BLaER1 (cell line): ENCODE measurements at regions not wholly inside any gene's neighbourhood (a gene's known extent, or its start where the extent isn't known, plus 50 kb on each side); places are given as distances from the start of the nearest gene placed in this dataset.
A peak's percentile ranks its signal among the peaks of the same experiment; 100 is the strongest.

ENCODE experiments used
- H3K27ac ChIP-seq: shearing (Covaris generic); formaldehyde crosslinking; 2 replicates; pipeline ENCODE4 v1.8.1; 2022
- H3K27me3 ChIP-seq: shearing (Covaris generic); formaldehyde crosslinking; 2 replicates; pipeline ENCODE4 v1.8.1; 2022
- H3K36me3 ChIP-seq: shearing (Covaris generic); formaldehyde crosslinking; 2 replicates; pipeline ENCODE4 v1.8.1; 2022
- H3K4me1 ChIP-seq: shearing (Covaris generic); formaldehyde crosslinking; 2 replicates; pipeline ENCODE4 v1.8.1; 2022
- H3K4me2 ChIP-seq: shearing (Covaris generic); formaldehyde crosslinking; 2 replicates; pipeline ENCODE4 v1.8.1; 2022
- H3K4me3 ChIP-seq: shearing (Covaris generic); formaldehyde crosslinking; 2 replicates; pipeline ENCODE4 v1.8.1; 2022
- H3K9ac ChIP-seq: shearing (Covaris generic); formaldehyde crosslinking; 2 replicates; pipeline ENCODE4 v1.8.1; 2022
- H3K9me3 ChIP-seq: shearing (Covaris generic); formaldehyde crosslinking; 2 replicates; pipeline ENCODE4 v1.8.1; 2022
- H4K20me1 ChIP-seq: shearing (Covaris generic); formaldehyde crosslinking; 2 replicates; pipeline ENCODE4 v1.8.1; 2022
- Cebpa-rat ChIP-seq: shearing (Covaris generic); IDR thresholded peaks from 2 replicates; pipeline ENCODE4 v1.8.1; 2022

DNA sequence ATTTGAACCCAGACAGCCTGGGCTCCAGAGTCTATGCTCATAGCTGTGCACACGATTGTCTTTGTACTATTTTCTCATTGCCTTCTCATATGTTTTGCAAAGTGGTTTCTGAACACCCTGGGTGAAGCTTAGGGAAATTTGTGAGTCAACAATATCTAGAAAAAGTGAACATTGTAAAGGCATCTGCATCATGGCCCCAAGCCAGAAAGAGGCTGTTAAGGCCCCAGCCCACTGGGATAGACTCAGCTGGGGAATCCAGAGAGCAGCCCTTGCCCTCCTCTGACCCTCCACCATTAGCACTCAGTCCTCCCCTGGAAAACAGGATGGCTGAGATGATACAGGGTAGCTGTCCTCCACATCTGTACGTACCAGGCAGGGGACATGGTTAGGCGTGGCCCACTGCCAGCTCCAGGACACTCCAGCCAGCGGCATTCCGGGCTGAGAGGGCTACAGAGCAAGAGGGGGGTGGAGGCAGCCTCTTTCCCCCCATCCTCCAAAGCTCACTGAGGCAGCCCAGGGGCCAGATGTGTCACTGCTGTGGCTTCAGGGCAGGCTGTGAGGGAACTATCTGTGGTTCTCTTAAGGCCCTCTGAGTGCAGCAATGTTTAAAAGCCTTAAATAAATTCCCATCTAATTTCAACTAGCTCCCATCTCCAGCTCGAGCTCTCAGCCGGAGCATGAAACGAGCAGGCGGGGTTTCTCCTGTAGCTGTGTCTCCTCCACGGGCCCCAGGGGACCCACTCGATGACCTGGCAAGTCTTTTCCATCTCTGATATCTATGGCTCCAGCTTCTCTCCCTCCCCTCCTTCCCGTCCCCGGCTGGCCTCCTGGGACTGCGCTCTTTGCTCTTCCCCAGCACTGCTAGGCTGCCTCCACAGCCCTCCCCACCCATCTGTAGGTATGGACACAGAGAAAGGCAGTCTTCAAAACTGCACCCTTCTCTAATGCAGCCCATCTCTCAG is 209.4 kb upstream of the LRFN2 start:
- H3K27me3 ChIP-seq, result no peaks in the 10 kb centered on the region
- H3K9ac ChIP-seq, result 0 out of 2 replicates have a peak overlapping the region, but pooled peaks have one; percentile 5
- H3K36me3 ChIP-seq, result no peaks in the 10 kb centered on the region
- peak overlapping the region; percentile 58 for H3K4me2 ChIP-seq
- peaks cover 14% of the 10 kb centered on the region for H3K4me1 ChIP-seq
- TF ChIP-seq Cebpa-rat, result no peak
- peak overlapping the region; percentile 20; the same call in 1 of the 2 replicates for H3K27ac ChIP-seq
- H3K4me3 ChIP-seq, result no peak overlapping the region
- no peaks in the 10 kb centered on the region for H4K20me1 ChIP-seq
- H3K9me3 ChIP-seq, result no peaks in the 10 kb centered on the region

GRCh38 chr6:40794586-40794985 is 207.4 kb upstream of the LRFN2 start:
- Histone ChIP-seq H3K27ac (no peak overlapping the region), H3K9me3 (no peaks in the 10 kb centered on the region), H3K4me2 (no peak overlapping the region), H3K27me3 (no peaks in the 10 kb centered on the region), H3K4me3 (no peak overlapping the region), H3K4me1 (peaks cover 14% of the 10 kb centered on the region), H3K9ac (no peak overlapping the region), H4K20me1 (no peaks in the 10 kb centered on the region), H3K36me3 (no peaks in the 10 kb centered on the region)
- no peak for TF ChIP-seq Cebpa-rat

GRCh38 chr6:40792183-40792582 is 205.0 kb upstream of the LRFN2 start:
- no peak for TF ChIP-seq Cebpa-rat
- H3K27me3 ChIP-seq, result no peaks in the 10 kb centered on the region

GRCh38 chr6:40791004-40791403 is 203.8 kb upstream of the LRFN2 start:
- Histone ChIP-seq H3K4me1 (peaks cover 12% of the 10 kb centered on the region), H3K27me3 (no peaks in the 10 kb centered on the region), H3K9ac (no peak overlapping the region), H4K20me1 (no peaks in the 10 kb centered on the region), H3K9me3 (no peaks in the 10 kb centered on the region), H3K4me3 (no peak overlapping the region), H3K4me2 (no peak overlapping the region), H3K27ac (no peak overlapping the region), H3K36me3 (no peaks in the 10 kb centered on the region)
- TF ChIP-seq Cebpa-rat, result no peak

More at GRCh38 chr6:40792183-40792582, 205.0 kb upstream of the LRFN2 start:
- Histone ChIP-seq H3K4me2 (no peak overlapping the region), H3K4me3 (no peak overlapping the region), H3K4me1 (peaks cover 24% of the 10 kb centered on the region), H3K9me3 (no peaks in the 10 kb centered on the region), H3K27ac (no peak overlapping the region), H3K36me3 (no peaks in the 10 kb centered on the region), H3K9ac (no peak overlapping the region), H4K20me1 (no peaks in the 10 kb centered on the region)

- Histone ChIP-seq H3K27ac (no peak overlapping the region), H3K4me1 (peaks cover 11% of the 10 kb centered on the region), H3K9ac (no peak overlapping the region), H3K4me3 (no peak overlapping the region), H3K9me3 (no peaks in the 10 kb centered on the region), H4K20me1 (no peaks in the 10 kb centered on the region), H3K4me2 (peak overlapping the region; percentile 43), H3K27me3 (no peaks in the 10 kb centered on the region), H3K36me3 (no peaks in the 10 kb centered on the region)
- TF ChIP-seq Cebpa-rat, result no peak
Measured at GRCh38 chr6:40788661-40789655, 201.8 kb upstream of the LRFN2 start.

DNA sequence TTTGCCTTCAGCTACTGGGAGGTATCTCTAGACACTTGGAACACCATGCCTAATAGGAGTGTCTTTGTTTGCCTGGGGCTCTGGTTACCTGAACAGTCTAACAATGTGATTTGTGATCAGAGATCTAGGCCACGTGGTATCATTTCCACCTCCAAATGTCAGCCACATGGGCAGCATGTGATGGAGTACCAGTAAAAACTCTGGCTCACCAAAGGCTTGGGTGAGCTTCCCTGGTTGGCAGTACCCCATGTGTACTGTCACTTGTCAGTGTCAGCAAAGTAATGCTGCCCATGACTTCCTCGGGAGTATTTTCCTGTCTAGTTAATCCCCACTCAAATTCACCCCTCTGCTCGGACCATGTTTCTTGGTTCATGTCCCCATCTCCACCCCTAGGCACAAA is 195.2 kb upstream of the LRFN2 start:
- Histone ChIP-seq H3K4me3 (no peak overlapping the region), H3K27ac (no peak overlapping the region), H3K27me3 (no peaks in the 10 kb centered on the region), H3K9ac (no peak overlapping the region), H3K36me3 (no peaks in the 10 kb centered on the region), H4K20me1 (no peaks in the 10 kb centered on the region), H3K4me2 (no peak overlapping the region), H3K4me1 (no peaks in the 10 kb centered on the region), H3K9me3 (no peaks in the 10 kb centered on the region)
- TF ChIP-seq Cebpa-rat, result no peak

GRCh38 chr6:40780637-40781036 is 193.5 kb upstream of the LRFN2 start:
- Histone ChIP-seq H3K4me3 (no peak overlapping the region), H3K27me3 (no peaks in the 10 kb centered on the region), H3K9me3 (no peaks in the 10 kb centered on the region), H4K20me1 (no peaks in the 10 kb centered on the region), H3K4me1 (no peaks in the 10 kb centered on the region), H3K36me3 (no peaks in the 10 kb centered on the region), H3K9ac (no peak overlapping the region), H3K4me2 (no peak overlapping the region), H3K27ac (no peak overlapping the region)
- no peak for TF ChIP-seq Cebpa-rat

DNA sequence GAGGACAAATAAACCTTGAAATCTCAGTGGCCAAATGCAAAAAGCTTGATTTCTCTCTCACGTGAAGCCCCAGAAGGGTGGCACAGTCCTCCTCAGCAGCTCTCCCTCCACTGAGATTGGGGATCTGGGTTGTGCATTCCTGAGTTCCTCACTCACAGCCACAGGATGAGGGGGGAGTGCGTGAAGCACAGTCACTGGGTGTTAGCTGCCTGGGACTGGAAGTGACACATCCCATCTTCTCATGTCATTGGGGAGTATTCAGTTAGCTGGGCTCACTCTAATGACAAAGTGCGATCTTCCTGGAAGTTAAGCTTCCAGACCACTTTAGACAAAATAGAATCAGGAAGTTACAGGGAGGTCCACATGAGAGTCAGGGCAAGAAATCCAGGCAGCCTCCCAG is 192.2 kb upstream of the LRFN2 start:
- TF ChIP-seq Cebpa-rat, result no peak
- H3K4me1 ChIP-seq, result no peaks in the 10 kb centered on the region
- H3K4me2 ChIP-seq, result no peak overlapping the region
- H3K27ac ChIP-seq, result no peak overlapping the region
- H3K36me3 ChIP-seq, result no peaks in the 10 kb centered on the region
- no peak overlapping the region for H3K9ac ChIP-seq
- no peaks in the 10 kb centered on the region for H3K27me3 ChIP-seq
- H3K4me3 ChIP-seq, result no peak overlapping the region
- no peaks in the 10 kb centered on the region for H4K20me1 ChIP-seq
- no peaks in the 10 kb centered on the region for H3K9me3 ChIP-seq

- H3K9ac ChIP-seq, result no peak overlapping the region
- no peak overlapping the region for H3K27ac ChIP-seq
- H3K36me3 ChIP-seq, result no peaks in the 10 kb centered on the region
- no peaks in the 10 kb centered on the region for H3K4me1 ChIP-seq
- no peak overlapping the region for H3K4me3 ChIP-seq
- H3K27me3 ChIP-seq, result no peaks in the 10 kb centered on the region
- no peak for TF ChIP-seq Cebpa-rat
- no peak overlapping the region for H3K4me2 ChIP-seq
- H4K20me1 ChIP-seq, result no peaks in the 10 kb centered on the region
- no peaks in the 10 kb centered on the region for H3K9me3 ChIP-seq
Measured at GRCh38 chr6:40778918-40779317, 191.8 kb upstream of the LRFN2 start.

DNA sequence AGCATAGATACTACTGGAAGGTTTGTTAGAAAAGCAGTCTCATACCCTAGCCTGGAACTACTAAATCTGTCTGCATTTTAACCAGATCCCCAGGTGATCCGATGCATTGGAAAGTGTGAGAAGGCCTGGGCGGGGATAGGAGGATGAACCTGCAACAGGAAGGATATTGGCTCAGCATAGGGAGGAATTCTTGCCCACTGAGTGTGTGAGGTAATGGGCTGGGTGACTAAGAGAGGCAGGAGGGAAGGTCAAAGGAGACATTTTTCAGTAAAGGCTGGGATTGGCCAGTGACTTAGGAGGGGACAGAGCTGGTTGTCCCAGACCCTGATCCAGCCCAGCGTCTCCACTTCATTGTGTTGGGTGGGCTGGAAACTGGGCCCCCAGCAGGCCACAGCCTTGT is 191.0 kb upstream of the LRFN2 start:
- no peak overlapping the region for H3K27ac ChIP-seq

More for the DNA sequence above, 191.0 kb upstream of the LRFN2 start:
- Histone ChIP-seq H3K9me3 (peaks cover 6% of the 10 kb centered on the region), H3K4me1 (no peaks in the 10 kb centered on the region), H3K36me3 (no peaks in the 10 kb centered on the region), H3K9ac (no peak overlapping the region), H3K27me3 (no peaks in the 10 kb centered on the region), H4K20me1 (no peaks in the 10 kb centered on the region), H3K4me2 (no peak overlapping the region), H3K4me3 (no peak overlapping the region)
- TF ChIP-seq Cebpa-rat, result no peak
